Astrocyte of the spinal cord (primary cell): ENCODE measurements at regions not wholly inside any gene's neighbourhood (a gene's known extent, or its start where the extent isn't known, plus 50 kb on each side); places are given as distances from the start of the nearest gene placed in this dataset.
"Not testable (repeated sequence)": the region's sequence is repeated elsewhere in the genome, so short reads cannot be mapped to it uniquely, and the experiment has no call there.

ENCODE experiments used
- DNase-seq: peaks from one replicate; pipeline ENCODE4 v3.0.0; 2011; ENCODE audit warnings: low read depth, low spot score
- H3K4me3 ChIP-seq: 2 replicates; pipeline ENCODE4 v1.5.1; 2011; ENCODE audit warnings: low read depth, mild to moderate bottlenecking, low read length, moderate library complexity
- CTCF ChIP-seq: IDR thresholded peaks from 2 replicates; pipeline ENCODE4 v1.5.1; 2012; ENCODE audit warnings: low read depth, mild to moderate bottlenecking, low read length, inconsistent platforms
- in situ Hi-C: cut with HindIII; loops from 2 replicates; pipeline ENCODE4 v1.10.0; 2017; ENCODE audit warnings: low sequenced_read_pairs

GRCh38 chr5:7105358-7105757 is 290.6 kb upstream of the ADCY2 start:
- H3K4me3 ChIP-seq, result no peak overlapping the region
- TF ChIP-seq CTCF, result no peak
- in situ Hi-C loops, result no loop called here
- no peak for DNase-seq

- TF ChIP-seq CTCF, result no peak
- DNase-seq, result no peak
- in situ Hi-C loops, result no loop called here
- no peak overlapping the region for H3K4me3 ChIP-seq
These were observed 278.0 kb upstream of the ADCY2 start for GRCh38 chr5:7117961-7118360.

GRCh38 chr5:7131680-7132079 is 264.3 kb upstream of the ADCY2 start:
- in situ Hi-C loops, result no loop called here
- no peak for DNase-seq
- TF ChIP-seq CTCF, result no peak
- no peak overlapping the region for H3K4me3 ChIP-seq

GRCh38 chr5:7146886-7147285 is 249.1 kb upstream of the ADCY2 start:
- in situ Hi-C loops, result no loop called here
- TF ChIP-seq CTCF, result no peak
- no peak overlapping the region for H3K4me3 ChIP-seq
- no peak for DNase-seq

GRCh38 chr5:7157083-7157482 is 238.9 kb upstream of the ADCY2 start:
- TF ChIP-seq CTCF, result no peak
- DNase-seq, result no peak
- H3K4me3 ChIP-seq, result no peak overlapping the region
- in situ Hi-C loops, result no loop called here

GRCh38 chr5:7169240-7169878 is 226.6 kb upstream of the ADCY2 start:
- H3K4me3 ChIP-seq, result no peak overlapping the region
- DNase-seq, result no peak
- TF ChIP-seq CTCF, result no peak
- in situ Hi-C loops, result no loop called here

- H3K4me3 ChIP-seq, DNase-seq, in situ Hi-C loops: not testable (repeated sequence)
These were observed 225.2 kb upstream of the ADCY2 start for GRCh38 chr5:7170785-7171184.
